T follicular helper cell (primary cell): ENCODE measurements at regions not wholly inside any gene's neighbourhood (a gene's known extent, or its start where the extent isn't known, plus 50 kb on each side); places are given as distances from the start of the nearest gene placed in this dataset.
"Not testable (repeated sequence)": the region's sequence is repeated elsewhere in the genome, so short reads cannot be mapped to it uniquely, and the experiment has no call there.

ENCODE experiments used
- DNase-seq: peaks from one replicate; pipeline ENCODE4 v3.0.0-alpha.2; 2020; ENCODE audit warnings: low read depth

GRCh38 chr7:149714081-149714909, 59.1 kb downstream of the ZNF467 start:
- peak; percentile 90 for DNase-seq

DNA sequence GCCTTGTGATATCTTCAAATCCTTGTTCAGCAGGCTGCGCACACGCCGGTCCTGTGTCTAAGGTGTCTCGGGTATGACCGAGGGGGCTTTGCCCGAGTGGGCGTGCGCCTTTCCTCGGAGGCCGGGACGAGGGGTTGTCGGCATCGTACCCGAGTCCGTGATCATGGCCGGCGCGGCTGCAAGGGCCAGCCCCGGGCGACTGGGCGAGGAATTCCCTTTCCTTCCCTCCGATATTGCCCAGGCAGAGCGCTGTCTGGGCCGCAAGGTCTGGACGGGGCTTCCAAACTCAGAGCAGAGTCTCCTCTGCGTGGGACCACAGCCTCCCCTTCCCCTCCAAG, 59.7 kb downstream of the ZNF467 start:
- DNase-seq, result no peak

- DNase-seq, result no peak
These were observed 60.2 kb downstream of the ZNF467 start for GRCh38 chr7:149713061-149713730.

DNA sequence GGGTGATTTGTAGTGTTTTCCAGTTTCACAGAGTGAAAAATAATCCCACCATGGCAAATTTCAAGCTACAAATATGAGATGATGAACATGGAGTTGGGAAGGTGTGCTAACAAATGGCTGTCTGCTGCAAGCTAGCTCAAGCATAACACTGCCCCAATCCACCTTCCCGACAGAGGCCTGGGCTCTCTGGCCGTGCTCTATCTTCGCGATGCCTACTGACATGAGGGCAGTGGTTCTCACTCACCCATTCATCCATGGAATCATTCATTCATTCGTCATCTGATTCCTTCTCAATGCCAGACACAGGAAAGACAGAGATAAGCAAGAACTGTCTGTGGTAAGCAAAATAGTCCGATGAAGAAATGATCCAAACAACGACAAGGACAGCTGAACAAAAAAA, 65.4 kb downstream of the ZNF467 start:
- no peak for DNase-seq

- no peak for DNase-seq
These were observed 65.9 kb downstream of the ZNF467 start for GRCh38 chr7:149707448-149707886.

- DNase-seq, result no peak
These were observed 67.0 kb downstream of the ZNF467 start for GRCh38 chr7:149706398-149706797.

DNA sequence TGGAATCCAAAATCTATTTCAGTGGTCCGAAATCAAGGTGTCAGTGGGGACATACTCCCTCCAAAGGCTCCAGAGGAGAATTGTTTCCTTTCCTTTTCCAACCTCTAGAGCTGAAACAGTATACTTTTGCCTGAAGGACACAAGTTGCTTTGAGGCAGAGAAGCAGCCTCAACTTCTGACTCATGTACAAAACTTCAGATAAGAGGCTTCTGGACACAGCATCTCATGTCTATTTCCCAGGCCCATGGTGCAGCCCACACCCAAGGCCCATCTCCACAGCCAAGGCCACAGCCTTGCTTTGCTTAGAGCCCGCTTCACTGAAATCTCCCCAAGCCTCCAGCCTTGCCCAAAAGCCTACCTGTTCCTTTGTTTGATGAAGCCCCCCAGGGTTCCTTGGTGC, 68.9 kb downstream of the ZNF467 start:
- DNase-seq, result no peak

- no peak for DNase-seq
These were observed 70.2 kb downstream of the ZNF467 start for GRCh38 chr7:149703044-149703650.

DNA sequence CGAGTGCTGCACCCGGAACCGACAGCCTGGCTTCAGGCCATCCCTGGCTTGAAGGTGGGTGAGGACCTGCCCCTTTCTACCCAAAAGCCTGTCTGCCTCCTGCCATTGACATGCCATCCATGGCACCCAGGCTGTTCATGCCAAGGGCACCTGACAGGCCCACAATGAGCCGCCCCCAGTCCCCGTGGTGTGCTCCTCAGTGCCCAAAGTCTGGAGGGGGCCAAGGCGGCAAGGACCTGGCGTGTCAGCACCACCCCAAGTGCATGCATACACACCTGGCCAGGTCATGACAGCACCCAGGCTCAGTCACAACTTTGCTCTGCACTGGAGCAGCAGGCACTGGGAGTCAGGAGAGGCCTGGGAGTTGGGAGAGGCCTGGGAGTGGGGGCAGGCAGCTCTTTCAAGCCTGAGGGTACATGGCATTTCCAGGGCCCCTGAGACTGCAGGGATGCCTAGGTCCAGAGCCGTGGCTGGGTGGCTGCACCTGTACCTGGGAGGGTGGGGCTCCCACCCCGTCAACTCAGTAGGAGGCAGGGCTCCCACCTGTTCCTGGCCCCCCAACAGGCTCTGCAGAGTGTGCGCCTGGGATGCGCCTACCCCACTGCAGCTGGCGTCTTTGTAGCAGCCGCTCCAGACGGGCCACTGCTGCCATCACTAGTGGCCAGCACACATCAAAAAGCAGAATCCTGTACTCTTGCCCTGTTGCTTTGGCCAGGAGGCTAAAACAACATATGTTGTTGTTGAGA, 71.7 kb downstream of the ZNF467 start:
- no peak for DNase-seq

- DNase-seq, result not testable (repeated sequence)
These were observed 75.6 kb downstream of the ZNF467 start for GRCh38 chr7:149697767-149698166.

GRCh38 chr7:149696280-149696679, 77.1 kb downstream of the ZNF467 start:
- no peak for DNase-seq

GRCh38 chr7:149692557-149692982, 80.8 kb downstream of the ZNF467 start:
- DNase-seq, result no peak

- DNase-seq, result no peak
These were observed 81.3 kb downstream of the ZNF467 start for GRCh38 chr7:149692056-149692455.

DNA sequence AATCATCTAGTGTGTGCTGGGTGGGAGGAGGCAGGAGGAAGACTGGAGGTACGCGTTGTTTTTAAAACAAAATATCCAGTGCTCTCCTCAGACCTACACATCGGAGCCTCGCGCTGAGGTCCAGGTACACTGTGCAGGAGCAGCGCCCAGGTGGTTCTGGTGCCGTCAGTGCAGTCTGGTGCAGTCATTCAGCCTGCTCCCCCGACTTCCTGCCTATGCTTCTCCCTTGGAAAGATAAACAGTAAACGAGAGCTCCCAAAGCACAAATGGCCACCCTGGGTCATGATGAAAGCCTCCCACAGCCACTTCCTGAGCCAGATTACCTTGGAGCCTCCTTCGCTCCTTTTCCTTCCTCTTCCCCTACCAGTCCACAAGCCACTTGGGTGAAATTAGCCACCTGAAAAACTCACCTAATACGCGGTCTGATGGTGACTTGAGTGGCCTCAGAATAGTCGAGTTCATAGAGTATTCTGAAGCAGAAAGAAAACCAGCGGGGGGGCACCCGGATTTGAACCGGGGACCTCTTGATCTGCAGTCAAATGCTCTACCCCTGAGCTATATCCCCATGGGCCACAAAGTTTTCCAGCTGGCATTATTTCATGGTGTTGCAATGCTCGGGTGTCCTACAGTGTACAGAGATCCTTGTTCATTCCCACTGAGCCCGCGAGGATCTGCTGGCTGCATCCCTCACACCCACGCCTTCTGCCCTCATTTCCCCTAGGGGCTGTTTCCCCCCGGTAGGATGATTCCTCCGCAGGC, 82.5 kb downstream of the ZNF467 start:
- no peak for DNase-seq

- DNase-seq, result no peak
These were observed 84.1 kb downstream of the ZNF467 start for GRCh38 chr7:149689291-149689721.

DNA sequence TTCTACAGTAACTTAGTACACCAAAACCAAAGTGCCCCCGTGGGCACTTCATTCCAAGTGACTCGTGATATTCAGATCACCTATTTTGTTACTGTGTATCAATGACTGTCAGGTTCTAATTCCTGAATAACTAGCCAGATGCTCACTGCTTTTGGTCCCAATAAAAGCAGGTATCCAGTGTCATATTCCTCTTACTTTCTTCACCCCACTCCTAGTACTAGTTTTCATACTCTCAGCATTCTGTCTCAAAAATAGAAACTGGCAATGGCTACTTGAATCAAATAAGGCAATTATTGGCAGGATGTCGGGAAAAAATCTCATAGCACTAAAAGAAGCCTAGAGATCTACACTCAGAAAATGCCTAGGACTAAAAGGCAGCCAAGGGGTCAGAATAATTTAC, 84.6 kb downstream of the ZNF467 start:
- no peak for DNase-seq

- DNase-seq, result not testable (repeated sequence)
These were observed 85.6 kb downstream of the ZNF467 start for GRCh38 chr7:149687820-149688219.

DNA sequence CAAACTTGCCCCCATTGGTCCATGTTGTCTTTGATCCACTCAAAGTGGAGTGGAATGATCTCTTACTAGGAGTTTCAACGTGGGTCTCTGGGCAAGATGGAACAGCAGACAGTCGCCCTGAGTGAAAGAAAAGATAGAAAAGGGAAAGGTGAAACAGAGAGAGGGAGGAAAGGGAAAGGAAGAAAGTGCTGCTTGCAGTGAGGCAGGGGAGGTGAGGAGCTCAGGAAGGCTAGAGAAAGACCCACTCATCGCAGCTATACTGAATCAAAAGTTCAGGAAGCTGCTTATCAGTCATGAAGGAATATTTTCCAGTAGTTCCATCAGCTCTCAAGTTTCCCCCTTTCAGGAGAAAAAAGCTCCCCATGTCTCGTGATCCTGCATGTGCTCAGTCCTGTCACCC, 86.9 kb downstream of the ZNF467 start:
- DNase-seq, result no peak

DNA sequence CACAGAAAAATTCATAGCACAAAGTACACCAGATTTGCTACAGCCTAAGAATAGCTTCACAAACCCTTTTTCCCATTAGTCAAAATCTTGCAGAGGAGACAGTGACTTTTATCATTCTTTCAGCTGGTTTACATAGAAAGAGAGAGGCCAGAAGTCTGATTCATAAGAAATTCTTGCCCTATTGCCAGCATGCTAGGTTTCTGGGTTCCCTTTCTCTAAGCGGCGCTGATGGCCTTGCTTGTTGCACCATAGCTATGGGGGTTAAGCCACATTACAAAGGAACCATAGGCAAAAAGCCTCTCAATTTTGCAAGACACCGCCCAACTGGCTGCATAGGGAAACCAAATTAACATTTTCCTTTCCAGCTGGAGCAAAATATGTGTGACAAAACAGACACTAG, 87.4 kb downstream of the ZNF467 start:
- no peak for DNase-seq

DNA sequence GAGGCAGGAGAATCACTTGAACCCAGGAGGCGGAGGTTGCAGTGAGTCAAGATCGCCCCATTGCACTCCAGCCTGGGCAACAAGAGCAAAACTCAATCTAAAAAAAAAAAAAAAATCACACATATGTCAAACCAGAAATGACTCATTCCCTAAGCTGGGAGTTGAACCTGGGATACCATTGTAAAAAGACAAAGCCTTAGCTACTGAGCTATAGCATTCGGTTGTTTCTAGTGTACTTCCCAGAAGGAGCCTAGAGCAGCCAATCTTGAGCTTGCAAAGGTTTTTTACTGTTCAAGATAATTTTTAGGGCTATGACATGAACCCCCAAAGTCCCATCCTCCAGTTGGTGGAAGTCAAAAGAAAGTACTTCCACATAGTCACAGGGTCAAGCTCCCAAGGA, 87.9 kb downstream of the ZNF467 start:
- DNase-seq, result no peak

- DNase-seq, result no peak
These were observed 89.5 kb downstream of the ZNF467 start for GRCh38 chr7:149683898-149684297.

- DNase-seq, result no peak
These were observed 90.2 kb downstream of the ZNF467 start for GRCh38 chr7:149683181-149683580.
